GM21529 (cell line): ENCODE measurements at regions not wholly inside any gene's neighbourhood (a gene's known extent, or its start where the extent isn't known, plus 50 kb on each side); places are given as distances from the start of the nearest gene placed in this dataset.
"Not testable (repeated sequence)": the region's sequence is repeated elsewhere in the genome, so short reads cannot be mapped to it uniquely, and the experiment has no call there.

Experiments used
- ATAC-seq: cut with Tn5 transposase; IDR thresholded peaks from one replicate; pipeline ENCODE4 v1.9.1; 2021; ENCODE audit not compliant: unreplicated experiment

- ATAC-seq, result no peak
These were observed 1366.0 kb downstream of the UQCRFS1 start for GRCh38 chr19:27846944-27847343.

GRCh38 chr19:27844261-27844660, 1368.7 kb downstream of the UQCRFS1 start:
- no peak for ATAC-seq

DNA sequence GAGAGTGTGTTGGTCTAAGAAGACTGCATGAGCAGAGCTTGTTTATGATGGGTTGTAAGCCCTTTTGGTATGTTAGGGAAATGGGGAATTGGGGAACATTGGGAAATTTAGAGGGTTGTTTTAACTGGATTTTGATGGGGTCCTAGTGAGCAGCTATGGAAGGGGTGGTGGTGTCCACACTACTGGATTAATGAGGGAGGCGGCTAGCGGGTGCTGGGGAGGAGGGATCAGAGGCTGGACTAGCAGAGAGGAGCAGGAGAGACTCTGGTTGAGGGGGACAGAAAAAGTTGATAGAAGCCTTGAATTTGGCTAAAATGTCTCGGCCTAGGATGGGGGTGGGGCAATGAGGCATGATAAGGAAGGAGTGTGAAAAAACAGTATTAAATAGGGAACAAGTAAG, 1369.1 kb downstream of the UQCRFS1 start:
- no peak for ATAC-seq

GRCh38 chr19:27833031-27833430, 1379.9 kb downstream of the UQCRFS1 start:
- no peak for ATAC-seq

DNA sequence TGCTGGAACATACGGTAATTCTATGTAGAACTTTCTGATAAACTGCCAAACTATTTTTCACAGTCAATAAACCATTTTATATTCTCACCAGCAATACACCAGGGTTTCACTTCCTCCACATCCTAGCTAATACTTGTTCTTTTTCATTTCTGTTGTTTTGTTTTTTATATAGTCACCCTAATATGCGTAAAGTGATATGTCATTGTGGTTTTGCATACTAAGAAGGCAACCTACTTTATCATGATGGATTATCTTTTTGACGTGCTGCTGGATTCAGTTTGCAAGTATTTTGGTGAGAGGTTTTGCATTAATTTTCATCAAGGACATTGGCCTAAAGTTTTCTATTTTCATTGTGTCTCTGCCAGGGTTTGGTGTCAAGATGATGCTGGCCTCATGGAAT, 1384.1 kb downstream of the UQCRFS1 start:
- no peak for ATAC-seq

DNA sequence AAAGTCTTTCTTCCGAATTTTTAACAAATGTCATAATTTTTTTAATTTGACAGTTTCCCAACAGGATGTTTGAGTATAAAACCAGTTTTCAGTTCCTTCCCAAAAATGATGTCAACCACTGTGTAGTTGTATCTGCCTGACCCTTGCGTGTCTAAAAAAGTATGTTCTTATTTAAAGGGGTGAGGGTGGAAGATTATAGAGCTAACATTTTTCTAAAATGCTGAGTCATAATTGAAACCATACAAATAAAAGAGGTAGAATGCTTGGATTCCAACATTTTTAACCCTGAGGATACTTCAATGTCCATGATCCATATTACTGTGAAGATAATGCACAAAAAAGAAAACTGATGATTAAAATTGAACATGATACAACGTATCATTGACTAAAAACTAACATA, 1388.8 kb downstream of the UQCRFS1 start:
- no peak for ATAC-seq

DNA sequence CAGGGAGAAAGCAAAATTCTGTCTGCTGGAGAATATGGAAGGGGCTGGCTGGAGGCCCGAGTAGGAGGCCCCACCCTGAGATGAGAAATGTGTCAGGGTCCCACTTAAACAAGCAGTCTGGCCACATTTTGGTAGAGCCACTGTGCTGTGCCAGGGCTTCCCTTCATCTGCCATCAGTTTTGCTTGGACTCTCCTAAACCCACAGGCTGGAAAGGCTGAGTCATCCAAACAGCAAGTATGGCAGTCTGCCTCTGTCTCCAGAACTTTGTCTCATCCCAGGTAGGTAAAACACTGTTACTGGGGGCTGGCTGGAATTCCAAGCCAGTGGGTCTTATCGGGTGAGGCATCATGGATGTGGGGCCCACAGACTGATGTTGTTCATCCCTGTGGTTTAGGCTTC, 1390.6 kb downstream of the UQCRFS1 start:
- no peak for ATAC-seq

- no peak for ATAC-seq
These were observed 1391.4 kb downstream of the UQCRFS1 start for GRCh38 chr19:27821418-27822018.

GRCh38 chr19:27815985-27816384, 1397.0 kb downstream of the UQCRFS1 start:
- ATAC-seq, result no peak

GRCh38 chr19:27814834-27815233, 1398.1 kb downstream of the UQCRFS1 start:
- not testable (repeated sequence) for ATAC-seq

- ATAC-seq, result not testable (repeated sequence)
These were observed 1398.7 kb downstream of the UQCRFS1 start for GRCh38 chr19:27814274-27814673.

DNA sequence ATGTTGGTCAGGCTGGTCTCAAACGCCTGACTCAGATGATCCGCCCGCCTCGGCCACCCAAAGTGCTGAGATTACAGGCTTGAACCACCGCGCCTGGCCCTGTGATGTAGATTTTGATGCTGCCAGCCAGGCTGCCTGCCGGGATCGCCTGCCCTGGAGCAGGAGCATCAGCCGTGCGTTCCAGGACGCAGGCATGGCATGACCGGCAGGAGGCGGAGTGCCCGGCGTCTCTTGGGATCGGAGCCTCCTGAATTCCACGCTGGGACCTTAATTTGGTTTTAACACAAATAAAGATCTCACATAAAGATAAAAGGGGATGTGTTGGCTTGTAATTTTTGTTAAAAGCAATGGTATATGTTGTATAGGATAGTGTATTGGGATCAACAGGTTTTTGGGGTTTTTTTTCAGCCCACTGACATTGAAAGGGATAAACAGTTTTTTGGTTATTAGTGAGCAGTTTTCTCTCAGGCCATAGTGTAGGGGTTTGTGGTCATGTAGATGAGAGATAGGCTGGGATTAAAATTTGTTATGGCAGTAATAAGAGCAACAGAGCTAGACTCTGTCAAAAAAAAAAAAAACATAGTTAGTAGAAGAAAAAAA, 1406.4 kb downstream of the UQCRFS1 start:
- ATAC-seq, result no peak

- ATAC-seq, result no peak
These were observed 1407.1 kb downstream of the UQCRFS1 start for GRCh38 chr19:27805848-27806247.

- not testable (repeated sequence) for ATAC-seq
These were observed 1410.7 kb downstream of the UQCRFS1 start for GRCh38 chr19:27802293-27802692.

- ATAC-seq, result no peak
These were observed 1416.4 kb downstream of the UQCRFS1 start for GRCh38 chr19:27796540-27796939.

DNA sequence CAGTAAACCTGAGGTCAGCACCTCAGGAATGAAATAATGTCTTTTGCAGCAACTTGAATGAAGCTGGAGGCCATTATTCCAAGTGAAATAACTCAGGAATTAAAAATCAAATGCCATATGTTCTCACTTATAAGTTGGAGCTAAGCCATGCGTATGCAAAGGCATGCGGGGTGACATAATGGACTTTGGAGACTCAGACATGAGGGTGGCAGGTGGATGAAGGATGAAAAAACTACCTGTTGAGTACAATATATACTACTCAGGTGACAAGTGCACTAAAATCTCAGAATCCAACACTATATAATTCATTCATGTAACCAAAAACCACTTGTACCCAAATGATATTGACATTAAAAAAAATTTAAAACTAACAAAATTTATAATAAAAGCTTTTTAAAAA, 1416.9 kb downstream of the UQCRFS1 start:
- no peak for ATAC-seq

- no peak for ATAC-seq
These were observed 1417.6 kb downstream of the UQCRFS1 start for GRCh38 chr19:27795369-27795768.

DNA sequence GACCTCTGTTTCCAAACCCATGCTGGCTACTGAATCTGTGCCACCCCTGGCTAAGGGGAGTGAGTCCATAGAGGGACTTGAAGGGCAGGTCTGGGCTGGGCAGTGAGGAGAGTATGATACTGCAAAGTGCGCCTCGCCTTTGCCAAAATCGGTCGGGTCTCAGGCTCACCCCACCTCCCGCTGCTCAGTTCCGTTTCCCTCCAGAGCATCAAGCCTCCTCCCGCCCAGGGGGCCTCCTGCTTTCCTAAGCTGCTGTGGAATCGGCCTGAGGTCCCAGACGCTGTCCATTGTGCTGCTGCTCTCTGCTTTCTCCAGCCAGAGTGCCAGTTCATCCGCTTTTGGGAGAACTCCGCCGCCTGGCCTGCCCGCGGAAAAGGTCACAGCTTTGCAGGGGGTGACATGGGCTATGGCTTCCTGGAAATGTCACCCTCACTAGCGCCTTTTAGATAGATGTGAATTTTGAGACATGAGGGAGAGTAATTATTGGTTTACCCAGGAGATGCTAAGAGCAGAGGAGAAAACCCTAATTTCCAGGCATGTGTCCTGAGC, 1418.4 kb downstream of the UQCRFS1 start:
- ATAC-seq, result peak; percentile 2

GRCh38 chr19:27793644-27794493, 1419.1 kb downstream of the UQCRFS1 start:
- peak; percentile 83 for ATAC-seq

- peak; percentile 70 for ATAC-seq
These were observed 1419.8 kb downstream of the UQCRFS1 start for GRCh38 chr19:27793128-27793643.

GRCh38 chr19:27792576-27793127, 1420.3 kb downstream of the UQCRFS1 start:
- ATAC-seq, result no peak
